Activated CD8-positive, alpha-beta memory T cell treated with anti-CD3 and anti-CD28 coated beads, Interleukin-2, amount 10 ng/mL, durations not matched to agents 7 days and 5 days (primary cell): ENCODE measurements at regions not wholly inside any gene's neighbourhood (a gene's known extent, or its start where the extent isn't known, plus 50 kb on each side); places are given as distances from the start of the nearest gene placed in this dataset.

ENCODE experiments used
- ATAC-seq: fragments of 150-1000 bp; cut with Tn5 transposase; one replicate; pipeline ENCODE4 v1.10.0; 2021; ENCODE audit warnings: moderate library complexity
- CTCF ChIA-PET: fragments of 350-600 bp; sonication (Branson Sonifier 250); formaldehyde crosslinking; loops from one replicate; lab custom pipeline; 2021; ENCODE audit warnings: antibody characterized with exemption; lab: Charles Lee
- DNase-seq: peaks from one replicate; pipeline ENCODE4 v3.0.0-alpha.2; 2020
- H3K27ac Mint-ChIP-seq: one replicate; pipeline ENCODE4 v1.8.0; 2021; ENCODE audit warnings: mild to moderate bottlenecking, mixed read lengths
- H3K27me3 Mint-ChIP-seq: one replicate; pipeline ENCODE4 v1.8.0; 2021; ENCODE audit warnings: mixed read lengths
- H3K36me3 Mint-ChIP-seq: one replicate; pipeline ENCODE4 v1.8.0; 2021; ENCODE audit warnings: mild to moderate bottlenecking, mixed read lengths
- H3K4me1 Mint-ChIP-seq: one replicate; pipeline ENCODE4 v1.8.0; 2021; ENCODE audit warnings: mixed read lengths
- H3K4me3 Mint-ChIP-seq: one replicate; pipeline ENCODE4 v1.8.0; 2021; ENCODE audit warnings: mild to moderate bottlenecking, moderate library complexity, mixed read lengths
- H3K9me3 Mint-ChIP-seq: one replicate; pipeline ENCODE4 v1.8.0; 2022; ENCODE audit warnings: low read depth, mixed read lengths

GRCh38 chr7:15916681-15917380, 230.3 kb upstream of the MEOX2 start:
- ATAC-seq, result no peak
- CTCF ChIA-PET, result no interaction called here
- H3K4me3 Mint-ChIP-seq, result no peak overlapping the region
- no peak for DNase-seq
- H3K27ac Mint-ChIP-seq, result no peak overlapping the region
- H3K9me3 Mint-ChIP-seq, result no peaks in the 10 kb centered on the region
- no peaks in the 10 kb centered on the region for H3K36me3 Mint-ChIP-seq
- H3K27me3 Mint-ChIP-seq, result no peaks in the 10 kb centered on the region
- no peaks in the 10 kb centered on the region for H3K4me1 Mint-ChIP-seq

- H3K27me3 Mint-ChIP-seq, result no peaks in the 10 kb centered on the region
- DNase-seq (no peak), ATAC-seq (no peak)
- H3K9me3 Mint-ChIP-seq, result peaks cover 2% of the 10 kb centered on the region
- H3K4me3 Mint-ChIP-seq, result no peak overlapping the region
- no peaks in the 10 kb centered on the region for H3K4me1 Mint-ChIP-seq
- CTCF ChIA-PET, result no interaction called here
- no peaks in the 10 kb centered on the region for H3K36me3 Mint-ChIP-seq
- H3K27ac Mint-ChIP-seq, result no peak overlapping the region
These were observed 229.3 kb upstream of the MEOX2 start for GRCh38 chr7:15915686-15916293.

GRCh38 chr7:15914611-15915010, 228.1 kb upstream of the MEOX2 start:
- Mint-ChIP-seq H3K4me3 (no peak overlapping the region), H3K36me3 (no peaks in the 10 kb centered on the region), H3K9me3 (peaks cover 2% of the 10 kb centered on the region), H3K27ac (no peak overlapping the region), H3K4me1 (no peaks in the 10 kb centered on the region), H3K27me3 (no peaks in the 10 kb centered on the region)
- no peak for DNase-seq
- CTCF ChIA-PET, result no interaction called here
- ATAC-seq, result no peak

GRCh38 chr7:15906436-15906835, 220.0 kb upstream of the MEOX2 start:
- ATAC-seq (no peak), DNase-seq (no peak)
- Mint-ChIP-seq H3K4me3 (no peak overlapping the region), H3K36me3 (no peaks in the 10 kb centered on the region), H3K27me3 (no peaks in the 10 kb centered on the region), H3K27ac (no peak overlapping the region), H3K4me1 (no peaks in the 10 kb centered on the region), H3K9me3 (peaks cover 5% of the 10 kb centered on the region)
- CTCF ChIA-PET, result no interaction called here

GRCh38 chr7:15905251-15906040, 219.0 kb upstream of the MEOX2 start:
- H3K36me3 Mint-ChIP-seq, result no peaks in the 10 kb centered on the region
- ATAC-seq, result no peak

GRCh38 chr7:15891151-15891881, 204.8 kb upstream of the MEOX2 start:
- no peak overlapping the region for H3K4me3 Mint-ChIP-seq
- H3K27ac Mint-ChIP-seq, result no peak overlapping the region
- CTCF ChIA-PET, result no interaction called here
- H3K9me3 Mint-ChIP-seq, result no peaks in the 10 kb centered on the region
- no peaks in the 10 kb centered on the region for H3K4me1 Mint-ChIP-seq
- no peaks in the 10 kb centered on the region for H3K36me3 Mint-ChIP-seq
- no peaks in the 10 kb centered on the region for H3K27me3 Mint-ChIP-seq
- DNase-seq (no peak), ATAC-seq (no peak)

More at GRCh38 chr7:15905251-15906040, 219.0 kb upstream of the MEOX2 start:
- Mint-ChIP-seq H3K4me3 (no peak overlapping the region), H3K27me3 (no peaks in the 10 kb centered on the region), H3K9me3 (peaks cover 3% of the 10 kb centered on the region), H3K4me1 (no peaks in the 10 kb centered on the region), H3K27ac (no peak overlapping the region)
- DNase-seq, result no peak
- CTCF ChIA-PET, result no interaction called here

GRCh38 chr7:15889507-15889906, 203.0 kb upstream of the MEOX2 start:
- DNase-seq (no peak), ATAC-seq (no peak)
- Mint-ChIP-seq H3K27me3 (no peaks in the 10 kb centered on the region), H3K36me3 (no peaks in the 10 kb centered on the region), H3K27ac (no peak overlapping the region), H3K9me3 (no peaks in the 10 kb centered on the region), H3K4me1 (no peaks in the 10 kb centered on the region), H3K4me3 (no peak overlapping the region)
- CTCF ChIA-PET, result no interaction called here

- Mint-ChIP-seq H3K36me3 (no peaks in the 10 kb centered on the region), H3K4me3 (no peak overlapping the region), H3K4me1 (no peaks in the 10 kb centered on the region), H3K27ac (no peak overlapping the region), H3K9me3 (no peaks in the 10 kb centered on the region), H3K27me3 (no peaks in the 10 kb centered on the region)
- CTCF ChIA-PET, result no interaction called here
- ATAC-seq (no peak), DNase-seq (no peak)
These were observed 201.6 kb upstream of the MEOX2 start for GRCh38 chr7:15888090-15888489.

- peaks cover 3% of the 10 kb centered on the region for H3K9me3 Mint-ChIP-seq
- no peaks in the 10 kb centered on the region for H3K36me3 Mint-ChIP-seq
- H3K4me1 Mint-ChIP-seq, result no peaks in the 10 kb centered on the region
- no peak overlapping the region for H3K27ac Mint-ChIP-seq
- DNase-seq (no peak), ATAC-seq (no peak)
- CTCF ChIA-PET, result no interaction called here
- no peak overlapping the region for H3K4me3 Mint-ChIP-seq
- H3K27me3 Mint-ChIP-seq, result no peaks in the 10 kb centered on the region
These were observed 200.1 kb upstream of the MEOX2 start for GRCh38 chr7:15886626-15887025.

- H3K9me3 Mint-ChIP-seq, result peaks cover 4% of the 10 kb centered on the region
- H3K4me1 Mint-ChIP-seq, result no peaks in the 10 kb centered on the region
- H3K4me3 Mint-ChIP-seq, result no peak overlapping the region
- no peaks in the 10 kb centered on the region for H3K36me3 Mint-ChIP-seq
- ATAC-seq (no peak), DNase-seq (no peak)
- CTCF ChIA-PET, result no interaction called here
- no peaks in the 10 kb centered on the region for H3K27me3 Mint-ChIP-seq
- no peak overlapping the region for H3K27ac Mint-ChIP-seq
These were observed 199.2 kb upstream of the MEOX2 start for GRCh38 chr7:15885678-15886077.

- Mint-ChIP-seq H3K36me3 (no peaks in the 10 kb centered on the region), H3K27ac (no peak overlapping the region), H3K9me3 (peaks cover 4% of the 10 kb centered on the region), H3K27me3 (no peaks in the 10 kb centered on the region), H3K4me3 (no peak overlapping the region), H3K4me1 (no peaks in the 10 kb centered on the region)
- DNase-seq, result no peak
- CTCF ChIA-PET, result no interaction called here
- no peak for ATAC-seq
These were observed 188.3 kb upstream of the MEOX2 start for GRCh38 chr7:15874774-15875173.

GRCh38 chr7:15870347-15870746, 183.9 kb upstream of the MEOX2 start:
- Mint-ChIP-seq H3K4me3 (no peak overlapping the region), H3K27me3 (no peaks in the 10 kb centered on the region), H3K4me1 (no peaks in the 10 kb centered on the region), H3K36me3 (no peaks in the 10 kb centered on the region), H3K9me3 (no peaks in the 10 kb centered on the region), H3K27ac (no peak overlapping the region)
- CTCF ChIA-PET, result no interaction called here
- ATAC-seq (no peak), DNase-seq (no peak)

- H3K36me3 Mint-ChIP-seq, result no peaks in the 10 kb centered on the region
- no peak overlapping the region for H3K4me3 Mint-ChIP-seq
- H3K27ac Mint-ChIP-seq, result no peak overlapping the region
- H3K4me1 Mint-ChIP-seq, result no peaks in the 10 kb centered on the region
- ATAC-seq (no peak), DNase-seq (no peak)
- CTCF ChIA-PET, result no interaction called here
- no peaks in the 10 kb centered on the region for H3K9me3 Mint-ChIP-seq
- H3K27me3 Mint-ChIP-seq, result no peaks in the 10 kb centered on the region
These were observed 181.0 kb upstream of the MEOX2 start for GRCh38 chr7:15867441-15867840.
